ENCODE measurements at regions not wholly inside any gene's neighbourhood (a gene's known extent, or its start where the extent isn't known, plus 50 kb on each side); places are given as distances from the start of the nearest gene placed in this dataset.

DNA sequence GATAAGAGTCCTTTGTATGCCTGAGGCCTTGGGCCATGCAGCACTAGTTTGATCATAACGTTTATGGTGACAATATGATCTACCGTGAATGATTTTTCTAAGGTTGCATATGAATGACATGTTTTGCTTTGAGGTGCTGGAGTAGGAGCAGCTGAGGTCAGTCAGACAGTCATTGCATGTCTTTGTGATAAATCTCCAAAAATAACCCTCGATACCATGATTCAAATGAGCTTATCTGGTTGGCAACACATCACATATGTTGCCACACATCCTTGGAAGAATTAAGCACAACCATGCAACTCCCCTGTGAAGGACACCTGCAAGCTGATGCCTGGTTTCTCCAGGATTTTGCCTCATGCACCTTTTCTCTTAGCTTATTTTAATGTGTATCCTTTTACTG is 394.5 kb downstream of the LTN1 start:
- Mint-ChIP-seq H3K4me3 (ENCODE audit: unreplicated experiment) (no peak overlapping the region), H3K27me3 (ENCODE audit: unreplicated experiment) (no peaks in the 10 kb centered on the region), H3K4me1 (ENCODE audit: low read depth, unreplicated experiment) (no peaks in the 10 kb centered on the region), H3K27ac (ENCODE audit: unreplicated experiment) (no peak overlapping the region), H3K9me3 (ENCODE audit: unreplicated experiment) (peaks cover 8% of the 10 kb centered on the region), H3K36me3 (ENCODE audit: unreplicated experiment) (no peaks in the 10 kb centered on the region)
- TF ChIP-seq, protein P1, sequence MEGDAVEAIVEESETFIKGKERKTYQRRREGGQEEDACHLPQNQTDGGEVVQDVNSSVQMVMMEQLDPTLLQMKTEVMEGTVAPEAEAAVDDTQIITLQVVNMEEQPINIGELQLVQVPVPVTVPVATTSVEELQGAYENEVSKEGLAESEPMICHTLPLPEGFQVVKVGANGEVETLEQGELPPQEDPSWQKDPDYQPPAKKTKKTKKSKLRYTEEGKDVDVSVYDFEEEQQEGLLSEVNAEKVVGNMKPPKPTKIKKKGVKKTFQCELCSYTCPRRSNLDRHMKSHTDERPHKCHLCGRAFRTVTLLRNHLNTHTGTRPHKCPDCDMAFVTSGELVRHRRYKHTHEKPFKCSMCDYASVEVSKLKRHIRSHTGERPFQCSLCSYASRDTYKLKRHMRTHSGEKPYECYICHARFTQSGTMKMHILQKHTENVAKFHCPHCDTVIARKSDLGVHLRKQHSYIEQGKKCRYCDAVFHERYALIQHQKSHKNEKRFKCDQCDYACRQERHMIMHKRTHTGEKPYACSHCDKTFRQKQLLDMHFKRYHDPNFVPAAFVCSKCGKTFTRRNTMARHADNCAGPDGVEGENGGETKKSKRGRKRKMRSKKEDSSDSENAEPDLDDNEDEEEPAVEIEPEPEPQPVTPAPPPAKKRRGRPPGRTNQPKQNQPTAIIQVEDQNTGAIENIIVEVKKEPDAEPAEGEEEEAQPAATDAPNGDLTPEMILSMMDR (IDR thresholded peaks at IDR 0.05; ENCODE audit: partially characterized antibody, unreplicated experiment), result no peak
- DNase-seq, result no peak

DNA sequence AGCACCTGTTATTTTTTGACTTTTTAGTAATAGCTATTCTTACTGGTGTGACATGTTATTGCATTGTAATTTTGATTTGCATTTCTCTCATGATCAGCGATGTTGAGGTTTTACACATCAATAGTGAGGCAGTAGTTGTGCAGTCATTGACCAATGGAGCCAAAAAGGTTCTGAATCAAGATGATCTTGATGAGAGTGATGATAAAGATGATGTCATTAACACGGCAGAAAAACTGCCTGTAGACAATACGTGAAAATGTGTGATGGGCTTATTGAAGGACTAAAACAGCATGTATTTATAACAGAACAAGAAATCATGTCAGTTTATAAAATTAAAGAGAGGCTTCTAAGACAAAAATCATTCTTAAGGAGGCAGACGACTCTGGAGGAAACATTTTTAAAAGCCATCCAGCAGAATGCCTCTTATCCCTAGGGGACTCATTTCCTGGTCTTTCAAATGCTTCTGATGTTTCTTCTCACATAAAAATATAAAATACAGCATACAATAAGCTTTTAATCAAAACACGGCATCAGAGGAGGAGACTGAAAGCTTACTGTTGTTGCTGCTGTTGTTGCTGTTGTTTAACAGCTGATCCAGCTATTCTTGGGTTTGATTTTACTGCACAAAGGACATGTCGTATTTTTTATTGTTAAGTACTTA is 400.3 kb downstream of the LTN1 start:
- H3K4me3 Mint-ChIP-seq (ENCODE audit: unreplicated experiment), result no peak overlapping the region
- H3K36me3 Mint-ChIP-seq (ENCODE audit: unreplicated experiment), result no peaks in the 10 kb centered on the region
- peaks cover 3% of the 10 kb centered on the region for H3K9me3 Mint-ChIP-seq (ENCODE audit: unreplicated experiment)
- no peaks in the 10 kb centered on the region for H3K27me3 Mint-ChIP-seq (ENCODE audit: unreplicated experiment)
- TF ChIP-seq, protein P1 (IDR thresholded peaks at IDR 0.05; ENCODE audit: partially characterized antibody, unreplicated experiment), result no peak
- no peak overlapping the region for H3K27ac Mint-ChIP-seq (ENCODE audit: unreplicated experiment)
- DNase-seq, result no peak
- no peaks in the 10 kb centered on the region for H3K4me1 Mint-ChIP-seq (ENCODE audit: low read depth, unreplicated experiment)

DNA sequence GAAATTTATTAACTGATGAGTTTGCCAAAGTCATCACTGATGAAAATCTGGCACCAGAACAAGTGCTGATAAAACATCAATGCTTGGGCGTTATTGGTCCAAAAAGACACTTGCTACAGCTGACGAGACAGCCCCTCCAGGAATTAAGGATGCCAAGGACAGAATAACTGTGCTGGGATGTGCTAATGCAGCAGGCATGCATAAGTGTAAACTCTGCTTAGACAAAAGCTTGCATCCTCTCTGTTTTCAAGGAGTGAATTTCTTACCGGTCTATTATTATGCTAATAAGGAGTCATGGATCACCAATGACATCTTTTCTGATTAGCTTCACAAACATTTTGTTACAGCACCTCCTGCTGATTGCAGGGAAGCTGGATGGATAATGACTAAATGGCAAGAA is 402.0 kb downstream of the LTN1 start:
- Mint-ChIP-seq H3K27ac (ENCODE audit: unreplicated experiment) (no peak overlapping the region), H3K4me3 (ENCODE audit: unreplicated experiment) (no peak overlapping the region), H3K27me3 (ENCODE audit: unreplicated experiment) (no peaks in the 10 kb centered on the region), H3K4me1 (ENCODE audit: low read depth, unreplicated experiment) (no peaks in the 10 kb centered on the region), H3K9me3 (ENCODE audit: unreplicated experiment) (peaks cover 3% of the 10 kb centered on the region), H3K36me3 (ENCODE audit: unreplicated experiment) (no peaks in the 10 kb centered on the region)
- TF ChIP-seq, protein P1 (IDR thresholded peaks at IDR 0.05; ENCODE audit: partially characterized antibody, unreplicated experiment), result no peak
- no peak for DNase-seq

DNA sequence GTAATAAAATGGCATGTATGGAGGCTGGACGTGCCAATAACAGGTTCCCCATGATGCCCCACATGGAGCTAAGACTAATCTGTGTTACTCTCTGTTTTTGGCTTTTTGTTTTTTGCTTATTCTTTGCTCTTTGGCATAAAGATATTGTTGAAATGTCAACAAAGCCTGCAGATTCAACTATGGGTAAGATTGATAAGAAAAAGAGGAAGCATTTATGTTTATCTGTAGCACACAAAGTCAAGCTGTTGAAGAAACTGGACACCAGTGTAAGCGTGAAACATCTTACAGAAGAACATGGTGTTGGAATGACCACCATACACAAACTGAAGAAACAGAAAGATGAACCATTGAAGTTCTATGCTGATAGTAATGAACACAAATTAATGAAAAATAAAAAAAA is 402.7 kb downstream of the LTN1 start:
- no peak for DNase-seq
- Mint-ChIP-seq H3K9me3 (ENCODE audit: unreplicated experiment) (peaks cover 3% of the 10 kb centered on the region), H3K4me1 (ENCODE audit: low read depth, unreplicated experiment) (no peaks in the 10 kb centered on the region), H3K27me3 (ENCODE audit: unreplicated experiment) (no peaks in the 10 kb centered on the region), H3K36me3 (ENCODE audit: unreplicated experiment) (no peaks in the 10 kb centered on the region), H3K27ac (ENCODE audit: unreplicated experiment) (no peak overlapping the region), H3K4me3 (ENCODE audit: unreplicated experiment) (no peak overlapping the region)
- TF ChIP-seq, protein P1 (IDR thresholded peaks at IDR 0.05; ENCODE audit: partially characterized antibody, unreplicated experiment), result no peak

DNA sequence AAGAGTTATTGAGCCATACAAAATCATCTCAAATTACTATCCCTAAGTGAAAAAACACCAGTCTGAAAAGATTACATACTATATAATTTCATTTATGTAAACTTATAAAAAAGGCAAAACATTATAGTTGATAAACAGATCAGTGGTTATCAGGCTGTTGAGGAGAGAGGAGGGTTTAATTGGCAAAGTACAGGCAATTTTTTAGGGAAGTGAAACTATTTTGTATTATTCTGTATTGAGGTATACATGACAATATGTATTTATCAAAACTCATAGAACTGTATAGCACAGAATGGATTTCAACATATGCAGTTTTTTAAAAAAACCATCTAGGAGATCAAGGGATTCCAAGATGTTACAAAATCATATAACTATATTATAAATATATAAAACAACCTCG is 403.7 kb downstream of the LTN1 start:
- Mint-ChIP-seq H3K27ac (ENCODE audit: unreplicated experiment) (no peak overlapping the region), H3K4me3 (ENCODE audit: unreplicated experiment) (no peak overlapping the region), H3K27me3 (ENCODE audit: unreplicated experiment) (no peaks in the 10 kb centered on the region), H3K4me1 (ENCODE audit: low read depth, unreplicated experiment) (no peaks in the 10 kb centered on the region), H3K9me3 (ENCODE audit: unreplicated experiment) (peaks cover 3% of the 10 kb centered on the region), H3K36me3 (ENCODE audit: unreplicated experiment) (no peaks in the 10 kb centered on the region)
- no peak for DNase-seq
- TF ChIP-seq, protein P1 (IDR thresholded peaks at IDR 0.05; ENCODE audit: partially characterized antibody, unreplicated experiment), result no peak
